PFSK-1 (cell line): ENCODE measurements at regions not wholly inside any gene's neighbourhood (a gene's known extent, or its start where the extent isn't known, plus 50 kb on each side); places are given as distances from the start of the nearest gene placed in this dataset.

Experiments
- POLR2AphosphoS5 ChIP-seq: IDR thresholded peaks from 2 replicates; pipeline ENCODE4 v1.6.1; 2012; ENCODE audit warnings: low read depth, mild to moderate bottlenecking, control low read depth, low read length, moderate library complexity
- REST ChIP-seq, 2 experiments: IDR thresholded peaks; 2 replicates each; pipeline versions ENCODE4 v1.6.1 to v1.8.0; 2011 to 2012; ENCODE audit warnings: low read depth in 2 of 2, low read length in 2 of 2, control low read depth in 1 of 2, inconsistent platforms in 1 of 2, mild to moderate bottlenecking in 1 of 2, moderate library complexity in 1 of 2; ENCODE audit not compliant: insufficient read depth in 1 of 2
- SIN3A ChIP-seq: IDR thresholded peaks from 2 replicates; pipeline ENCODE4 v1.6.1; 2012; ENCODE audit warnings: mild to moderate bottlenecking, low read length, moderate library complexity, borderline replicate concordance; ENCODE audit not compliant: insufficient read depth
- TAF1 ChIP-seq: IDR thresholded peaks from 2 replicates; pipeline ENCODE4 v1.6.1; 2012; ENCODE audit warnings: low read length, control low read depth, borderline replicate concordance; ENCODE audit not compliant: insufficient read depth

- TF ChIP-seq SIN3A (no peak), POLR2AphosphoS5 (no peak), TAF1 (no peak), REST (IDR thresholded peaks at IDR 0.05; ENCODE audit: insufficient read depth in 1 of 2, low read depth in 2 of 2, low read length in 2 of 2) (no peak)
These were observed 142.2 kb downstream of the MYLK4 start for GRCh38 chr6:2608503-2608902.
